ENCODE measurements at regions not wholly inside any gene's neighbourhood (a gene's known extent, or its start where the extent isn't known, plus 50 kb on each side); places are given as distances from the start of the nearest gene placed in this dataset.
"Not testable (repeated sequence)": the region's sequence is repeated elsewhere in the genome, so short reads cannot be mapped to it uniquely, and the experiment has no call there.

- not testable (repeated sequence) for H3K4me1 Mint-ChIP-seq, H3K27ac Mint-ChIP-seq, H3K36me3 Mint-ChIP-seq, H3K27me3 Mint-ChIP-seq, H3K9me3 Mint-ChIP-seq
- peak overlapping the region in 1 of 4 donors; percentile 55 for H3K4me3 Mint-ChIP-seq
Observed at GRCh38 chr2:113551637-113552318, 53.3 kb downstream of the FOXD4L1 start.

GRCh38 chr2:113559820-113560219, 61.4 kb downstream of the FOXD4L1 start:
- H3K4me3 Mint-ChIP-seq, H3K27me3 Mint-ChIP-seq, H3K36me3 Mint-ChIP-seq, H3K4me1 Mint-ChIP-seq, H3K27ac Mint-ChIP-seq, H3K9me3 Mint-ChIP-seq: not testable (repeated sequence)

DNA sequence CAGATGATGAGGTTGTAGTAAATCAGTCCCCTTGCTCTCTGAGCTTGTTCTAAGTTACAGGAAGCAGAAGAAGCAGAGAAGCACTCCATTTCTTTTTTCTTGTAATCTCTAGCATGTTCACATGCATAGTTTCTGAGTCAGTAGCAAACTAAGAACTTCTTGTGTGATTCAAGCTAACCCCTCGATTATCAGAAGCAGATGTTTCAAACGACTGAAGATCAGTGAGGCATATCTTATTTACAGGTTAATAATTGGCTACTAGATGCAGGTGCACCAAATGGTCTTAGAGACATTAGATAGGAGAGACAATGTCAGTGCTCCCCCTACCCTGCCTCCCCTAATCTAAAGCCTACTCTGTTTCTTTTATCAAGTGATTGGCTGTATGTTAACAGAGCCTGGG, 64.2 kb downstream of the FOXD4L1 start:
- not testable (repeated sequence) for H3K9me3 Mint-ChIP-seq, H3K4me3 Mint-ChIP-seq, H3K27me3 Mint-ChIP-seq, H3K36me3 Mint-ChIP-seq, H3K27ac Mint-ChIP-seq, H3K4me1 Mint-ChIP-seq

- not testable (repeated sequence) for H3K27me3 Mint-ChIP-seq, H3K4me1 Mint-ChIP-seq, H3K27ac Mint-ChIP-seq, H3K36me3 Mint-ChIP-seq, H3K9me3 Mint-ChIP-seq, H3K4me3 Mint-ChIP-seq
Observed at GRCh38 chr2:113566674-113567480, 60.2 kb upstream of the RABL2A start.

DNA sequence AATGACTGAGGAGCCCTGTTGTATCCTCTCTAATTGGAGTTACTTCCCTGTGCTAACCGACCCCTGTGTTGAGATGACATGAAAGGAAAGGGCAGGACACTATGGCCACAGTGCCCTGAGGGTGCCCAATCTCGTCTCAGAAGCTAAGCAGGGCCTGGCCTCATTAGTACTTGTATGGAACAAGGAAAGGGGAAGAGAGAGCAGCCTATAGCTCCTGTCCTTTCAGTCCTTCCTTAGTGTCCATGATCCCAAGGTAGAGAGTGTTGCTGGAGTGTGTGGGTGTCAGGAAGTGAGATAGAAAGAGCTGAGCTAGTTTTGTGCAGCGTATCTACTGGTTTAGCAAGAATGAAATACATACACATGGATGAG, 59.6 kb upstream of the RABL2A start:
- not testable (repeated sequence) for H3K27me3 Mint-ChIP-seq, H3K36me3 Mint-ChIP-seq, H3K27ac Mint-ChIP-seq, H3K9me3 Mint-ChIP-seq, H3K4me3 Mint-ChIP-seq, H3K4me1 Mint-ChIP-seq

DNA sequence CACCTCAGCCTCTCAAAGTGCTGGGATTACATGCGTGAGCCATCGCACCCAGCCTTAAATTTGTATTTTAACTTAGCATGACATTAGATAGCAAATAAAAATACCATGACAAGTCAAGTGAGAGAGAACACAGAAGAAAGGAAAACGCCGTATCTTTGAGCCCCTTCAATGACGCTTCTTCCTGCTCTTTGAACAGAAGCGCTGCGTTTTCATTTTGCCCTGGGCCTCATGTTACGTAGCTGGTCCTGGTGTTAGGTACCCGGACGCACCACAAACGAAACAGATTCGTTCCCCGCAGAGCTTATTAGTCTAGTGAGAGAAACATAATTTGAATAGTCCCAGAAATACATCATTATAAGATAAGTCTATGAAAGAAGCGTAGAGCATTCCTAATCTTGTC, 58.8 kb upstream of the RABL2A start:
- not testable (repeated sequence) for H3K9me3 Mint-ChIP-seq, H3K27ac Mint-ChIP-seq, H3K36me3 Mint-ChIP-seq, H3K4me3 Mint-ChIP-seq, H3K4me1 Mint-ChIP-seq, H3K27me3 Mint-ChIP-seq

DNA sequence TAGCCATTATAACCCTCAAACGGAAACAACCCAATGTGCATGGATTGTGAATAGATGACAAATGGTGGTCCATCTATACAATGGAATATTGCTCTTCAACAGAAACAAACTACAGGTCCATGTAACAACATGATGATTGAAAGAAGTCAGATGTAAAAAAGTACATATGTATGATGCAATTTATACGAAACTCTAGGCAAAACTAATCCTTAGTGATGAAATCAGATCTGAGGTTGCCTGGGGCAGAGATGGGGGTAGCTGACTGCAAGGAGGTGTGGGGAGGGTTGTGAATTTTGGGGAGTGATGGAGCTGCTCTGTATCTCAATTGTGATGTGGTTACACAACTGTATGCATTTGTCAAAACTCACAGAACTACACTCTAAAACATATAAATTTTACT, 57.0 kb upstream of the RABL2A start:
- H3K27ac Mint-ChIP-seq, H3K9me3 Mint-ChIP-seq, H3K36me3 Mint-ChIP-seq, H3K27me3 Mint-ChIP-seq, H3K4me1 Mint-ChIP-seq, H3K4me3 Mint-ChIP-seq: not testable (repeated sequence)

DNA sequence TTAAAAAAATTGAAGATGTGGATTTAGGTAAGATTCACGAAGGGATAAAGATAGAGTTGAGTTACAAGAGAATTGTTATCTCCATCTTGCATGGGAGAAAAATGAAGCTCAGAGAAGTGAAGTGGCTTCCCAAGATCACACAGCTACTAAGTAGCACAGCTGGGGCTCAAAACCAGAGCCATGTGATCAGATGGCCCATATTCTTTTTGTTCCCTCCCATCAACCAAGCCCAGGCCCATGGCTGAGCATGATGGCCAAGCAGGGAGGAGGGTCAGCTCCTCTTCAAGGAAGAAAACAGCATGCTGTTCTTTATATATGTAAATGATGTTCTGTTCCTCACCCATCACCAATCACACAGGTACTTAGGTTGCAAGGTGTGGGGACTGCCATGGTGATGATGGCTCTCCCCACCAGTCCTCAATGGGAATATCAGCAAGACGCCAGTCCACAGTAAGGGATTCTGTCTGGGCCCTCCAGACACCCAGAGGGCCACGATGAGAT, 56.5 kb upstream of the RABL2A start:
- not testable (repeated sequence) for H3K27me3 Mint-ChIP-seq, H3K36me3 Mint-ChIP-seq, H3K4me1 Mint-ChIP-seq, H3K9me3 Mint-ChIP-seq, H3K4me3 Mint-ChIP-seq, H3K27ac Mint-ChIP-seq

DNA sequence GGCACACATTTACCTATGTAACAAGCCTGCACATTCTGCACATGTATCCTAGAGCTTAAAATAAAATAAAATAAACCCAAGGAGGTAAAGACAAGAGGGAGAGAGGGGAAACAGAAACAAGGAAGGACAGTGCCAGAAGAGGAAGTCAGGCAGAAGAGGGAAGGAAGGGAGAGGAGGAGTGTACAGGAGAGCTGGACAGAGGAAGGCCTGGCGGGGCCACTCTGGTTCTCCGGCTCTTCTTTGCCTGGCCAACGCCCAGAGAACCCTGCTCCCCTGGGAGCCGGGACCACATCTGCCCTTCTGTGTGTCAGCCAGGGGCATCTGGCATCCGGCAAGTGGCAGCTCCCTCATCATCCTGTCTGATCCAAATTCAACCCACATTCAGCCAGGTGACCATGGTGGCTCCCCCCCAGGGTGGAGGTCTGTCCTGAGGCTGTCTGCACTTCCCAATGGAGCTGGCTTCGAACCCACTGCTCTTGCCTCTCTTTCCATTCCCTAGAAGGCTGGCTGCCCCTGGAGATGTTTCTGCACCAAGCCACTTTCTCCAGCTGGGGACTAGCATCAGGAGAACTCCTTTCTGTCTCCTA, 55.5 kb upstream of the RABL2A start:
- H3K4me3 Mint-ChIP-seq, H3K9me3 Mint-ChIP-seq, H3K27ac Mint-ChIP-seq: not testable (repeated sequence)

DNA sequence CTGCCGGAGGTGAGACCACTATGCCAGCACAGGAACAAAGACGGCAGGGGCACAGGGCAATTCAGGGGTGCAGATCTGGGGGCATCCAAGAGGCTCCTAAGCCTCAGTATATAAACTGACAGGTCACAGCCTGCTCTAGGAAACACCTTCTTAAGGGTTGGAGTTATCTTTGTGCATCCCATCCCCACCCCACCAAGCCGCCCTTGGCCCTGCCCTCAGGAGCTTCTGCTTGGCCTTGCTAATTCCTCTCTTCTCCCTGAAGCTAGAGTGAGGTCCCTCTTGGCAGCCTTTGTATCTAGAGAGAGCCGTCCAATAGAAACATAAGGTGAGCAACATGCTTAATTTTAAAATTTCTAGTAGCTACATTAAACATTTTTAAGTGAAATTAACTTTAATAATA, 51.3 kb upstream of the RABL2A start:
- H3K27ac Mint-ChIP-seq, H3K4me3 Mint-ChIP-seq, H3K27me3 Mint-ChIP-seq, H3K36me3 Mint-ChIP-seq, H3K9me3 Mint-ChIP-seq, H3K4me1 Mint-ChIP-seq: not testable (repeated sequence)

More for the DNA sequence above, 55.5 kb upstream of the RABL2A start:
- H3K36me3 Mint-ChIP-seq, H3K4me1 Mint-ChIP-seq, H3K27me3 Mint-ChIP-seq: not testable (repeated sequence)

- H3K4me3 Mint-ChIP-seq, H3K36me3 Mint-ChIP-seq, H3K9me3 Mint-ChIP-seq, H3K27ac Mint-ChIP-seq, H3K4me1 Mint-ChIP-seq, H3K27me3 Mint-ChIP-seq: not testable (repeated sequence)
Observed at GRCh38 chr2:113576353-113576752, 50.7 kb upstream of the RABL2A start.
